ENCODE measurements at regions not wholly inside any gene's neighbourhood (a gene's known extent, or its start where the extent isn't known, plus 50 kb on each side); places are given as distances from the start of the nearest gene placed in this dataset.

- TF ChIP-seq CTCF (conservative IDR thresholded peaks at IDR 0.05; ENCODE audit: low read length), result no peak
- TF ChIP-seq EZH2phosphoT487 (IDR thresholded peaks at IDR 0.05; ENCODE audit: borderline replicate concordance, low read depth, low read length), result no peak
These were observed 56.2 kb upstream of the CLDN5 start for GRCh38 chr22:19580291-19580890.

Measured in OCI-LY7 (cell line).